ENCODE measurements at regions not wholly inside any gene's neighbourhood (a gene's known extent, or its start where the extent isn't known, plus 50 kb on each side); places are given as distances from the start of the nearest gene placed in this dataset.

- Histone ChIP-seq H3K27me3 (peaks cover 0 to 11% (median 0%) of the 10 kb centered on the region in 4 donors), H3K4me1 (peaks cover 0 to 6% (median 0%) of the 10 kb centered on the region in 4 donors), H3K9me3 (peaks cover 0 to 9% (median under 1%) of the 10 kb centered on the region in 4 donors), H3K36me3 (no peaks in the 10 kb centered on the region), H3K27ac (replicated peaks in 1 of 4) (peak overlapping the region in 1 of 4 donors; percentile 7), H3K4me3 (no peak overlapping the region)
- no peak for TF ChIP-seq CTCF (IDR thresholded peaks at IDR 0.05)
- TF ChIP-seq POLR2AphosphoS5 (IDR thresholded peaks at IDR 0.05), result no peak
- TF ChIP-seq EP300 (IDR thresholded peaks at IDR 0.05), result no peak
- TF ChIP-seq POLR2A (IDR thresholded peaks at IDR 0.05; ENCODE audit: low read depth), result no peak
- WGBS, result 75% methylated on average over 8 of the region's 9 CpGs
- no peak for DNase-seq (ENCODE audit: extremely low spot score)
- intact Hi-C loops (cut with DNase I), result no loop called here
Measured at GRCh38 chr2:235343156-235343774, 150.6 kb upstream of the AGAP1 start.

- peaks cover 0 to 11% (median 1%) of the 10 kb centered on the region in 4 donors for H3K27me3 ChIP-seq
- WGBS, result 55% methylated on average over 10 of the region's 10 CpGs
- H3K4me1 ChIP-seq, result peaks cover 0 to 6% (median 0%) of the 10 kb centered on the region in 4 donors
- TF ChIP-seq CTCF (IDR thresholded peaks at IDR 0.05) (no peak), POLR2A (IDR thresholded peaks at IDR 0.05; ENCODE audit: low read depth) (no peak), EP300 (IDR thresholded peaks at IDR 0.05) (no peak), POLR2AphosphoS5 (IDR thresholded peaks at IDR 0.05) (no peak)
- no peak for DNase-seq (ENCODE audit: extremely low spot score)
- peaks cover 0 to 5% (median 0%) of the 10 kb centered on the region in 4 donors for H3K9me3 ChIP-seq
- no peak overlapping the region for H3K4me3 ChIP-seq
- intact Hi-C loops (cut with DNase I), result no loop called here
- no peaks in the 10 kb centered on the region for H3K36me3 ChIP-seq
- no peak overlapping the region for H3K27ac ChIP-seq (replicated peaks in 1 of 4)
Measured at GRCh38 chr2:235343869-235344268, 150.0 kb upstream of the AGAP1 start.

GRCh38 chr2:235345745-235346144 is 148.1 kb upstream of the AGAP1 start:
- TF ChIP-seq CTCF (IDR thresholded peaks at IDR 0.05) (no peak), POLR2A (IDR thresholded peaks at IDR 0.05; ENCODE audit: low read depth) (no peak), EP300 (IDR thresholded peaks at IDR 0.05) (no peak), POLR2AphosphoS5 (IDR thresholded peaks at IDR 0.05) (no peak)
- intact Hi-C loops (cut with DNase I), result no loop called here
- Histone ChIP-seq H3K36me3 (no peaks in the 10 kb centered on the region), H3K27me3 (peaks cover 0 to 22% (median 1%) of the 10 kb centered on the region in 4 donors), H3K27ac (replicated peaks in 1 of 4) (no peak overlapping the region), H3K9me3 (no peaks in the 10 kb centered on the region), H3K4me1 (peaks cover 0 to 6% (median 0%) of the 10 kb centered on the region in 4 donors), H3K4me3 (no peak overlapping the region)
- WGBS, result 100% methylated on average over 1 of the region's 1 CpG
- DNase-seq (ENCODE audit: extremely low spot score), result no peak

GRCh38 chr2:235347691-235348090 is 146.2 kb upstream of the AGAP1 start:
- peaks cover 0 to 22% (median 1%) of the 10 kb centered on the region in 4 donors for H3K27me3 ChIP-seq
- peaks cover 0 to 6% (median 0%) of the 10 kb centered on the region in 4 donors for H3K4me1 ChIP-seq
- H3K36me3 ChIP-seq, result no peaks in the 10 kb centered on the region
- WGBS, result 83% methylated on average over 8 of the region's 8 CpGs
- no peak overlapping the region for H3K4me3 ChIP-seq
- no peak overlapping the region for H3K27ac ChIP-seq (replicated peaks in 1 of 4)
- DNase-seq (ENCODE audit: extremely low spot score), result no peak
- no peaks in the 10 kb centered on the region for H3K9me3 ChIP-seq
- TF ChIP-seq CTCF (IDR thresholded peaks at IDR 0.05) (no peak), POLR2A (IDR thresholded peaks at IDR 0.05; ENCODE audit: low read depth) (no peak), POLR2AphosphoS5 (IDR thresholded peaks at IDR 0.05) (no peak), EP300 (IDR thresholded peaks at IDR 0.05) (no peak)
- intact Hi-C loops (cut with DNase I), result no loop called here
